ENCODE measurements at regions not wholly inside any gene's neighbourhood (a gene's known extent, or its start where the extent isn't known, plus 50 kb on each side); places are given as distances from the start of the nearest gene placed in this dataset.

GRCh38 chr15:36282821-36283220 lies 296.6 kb upstream of the CDIN1 start:
- TF ChIP-seq CTCF (IDR thresholded peaks at IDR 0.05; ENCODE audit: unreplicated experiment) = no peak
- Mint-ChIP-seq H3K27me3 (ENCODE audit: low read depth) (no peaks in the 10 kb centered on the region), H3K36me3 (peaks cover 17% of the 10 kb centered on the region), H3K27ac (no peak overlapping the region), H3K4me3 (no peak overlapping the region), H3K4me1 (no peaks in the 10 kb centered on the region), H3K9me3 (peaks cover 37% of the 10 kb centered on the region)
- no peak for DNase-seq (ENCODE audit: low spot score in 2 of 2, unreplicated experiment in 2 of 2)

GRCh38 chr15:36284911-36285310 lies 294.5 kb upstream of the CDIN1 start:
- H3K27ac Mint-ChIP-seq = no peak overlapping the region
- no peak overlapping the region for H3K4me3 Mint-ChIP-seq
- TF ChIP-seq CTCF (IDR thresholded peaks at IDR 0.05; ENCODE audit: unreplicated experiment) = no peak
- H3K27me3 Mint-ChIP-seq (ENCODE audit: low read depth) = no peaks in the 10 kb centered on the region
- peaks cover 6% of the 10 kb centered on the region for H3K36me3 Mint-ChIP-seq
- DNase-seq (ENCODE audit: low spot score in 2 of 2, unreplicated experiment in 2 of 2) = no peak
- peaks cover 19% of the 10 kb centered on the region for H3K9me3 Mint-ChIP-seq
- no peaks in the 10 kb centered on the region for H3K4me1 Mint-ChIP-seq

GRCh38 chr15:36291501-36291900 lies 287.9 kb upstream of the CDIN1 start:
- TF ChIP-seq CTCF (IDR thresholded peaks at IDR 0.05; ENCODE audit: unreplicated experiment) = no peak
- Mint-ChIP-seq H3K27me3 (ENCODE audit: low read depth) (no peaks in the 10 kb centered on the region), H3K27ac (no peak overlapping the region), H3K4me1 (peaks cover 9% of the 10 kb centered on the region), H3K9me3 (peaks cover 5% of the 10 kb centered on the region), H3K36me3 (no peaks in the 10 kb centered on the region), H3K4me3 (no peak overlapping the region)
- DNase-seq (ENCODE audit: low spot score in 2 of 2, unreplicated experiment in 2 of 2) = no peak

- Mint-ChIP-seq H3K4me1 (peaks cover 23% of the 10 kb centered on the region), H3K27ac (no peak overlapping the region), H3K4me3 (no peak overlapping the region), H3K36me3 (no peaks in the 10 kb centered on the region), H3K9me3 (no peaks in the 10 kb centered on the region), H3K27me3 (ENCODE audit: low read depth) (no peaks in the 10 kb centered on the region)
- no peak for TF ChIP-seq CTCF (IDR thresholded peaks at IDR 0.05; ENCODE audit: unreplicated experiment)
- no peak for DNase-seq (ENCODE audit: low spot score in 2 of 2, unreplicated experiment in 2 of 2)
Observed at GRCh38 chr15:36294359-36294758, 285.1 kb upstream of the CDIN1 start.

- Mint-ChIP-seq H3K27me3 (ENCODE audit: low read depth) (no peaks in the 10 kb centered on the region), H3K4me1 (peaks cover 28% of the 10 kb centered on the region), H3K27ac (no peak overlapping the region), H3K36me3 (no peaks in the 10 kb centered on the region), H3K9me3 (no peaks in the 10 kb centered on the region), H3K4me3 (no peak overlapping the region)
- no peak for DNase-seq (ENCODE audit: low spot score in 2 of 2, unreplicated experiment in 2 of 2)
- TF ChIP-seq CTCF (IDR thresholded peaks at IDR 0.05; ENCODE audit: unreplicated experiment) = no peak
Observed at GRCh38 chr15:36301947-36302346, 277.5 kb upstream of the CDIN1 start.

- Mint-ChIP-seq H3K4me3 (no peak overlapping the region), H3K36me3 (peaks cover 10% of the 10 kb centered on the region), H3K9me3 (peaks cover 18% of the 10 kb centered on the region), H3K27ac (no peak overlapping the region), H3K4me1 (peaks cover 8% of the 10 kb centered on the region), H3K27me3 (ENCODE audit: low read depth) (no peaks in the 10 kb centered on the region)
- DNase-seq (ENCODE audit: low spot score in 2 of 2, unreplicated experiment in 2 of 2) = no peak
- TF ChIP-seq CTCF (IDR thresholded peaks at IDR 0.05; ENCODE audit: unreplicated experiment) = no peak
Observed at GRCh38 chr15:36313021-36313420, 266.4 kb upstream of the CDIN1 start.

Measured in mesothelial cell of epicardium (in vitro differentiated cells).